Testis (tissue), 2 donors: ENCODE measurements at regions not wholly inside any gene's neighbourhood (a gene's known extent, or its start where the extent isn't known, plus 50 kb on each side); places are given as distances from the start of the nearest gene placed in this dataset.

Experiments used
- CTCF ChIP-seq, 3 experiments: fragments of 450-650 bp in 2 of 3; fragments of 200-600 bp in 1 of 3; sonication (generic) in 1 of 3; IDR thresholded peaks; one replicate each; pipeline ENCODE4 v1.5.1; 2016 to 2019; ENCODE audit warnings: antibody characterized with exemption in 3 of 3, mild to moderate bottlenecking in 2 of 3, moderate library complexity in 1 of 3
- POLR2A ChIP-seq: fragments of 450-650 bp; IDR thresholded peaks from one replicate; pipeline ENCODE4 v1.6.1; 2017; ENCODE audit warnings: antibody characterized with exemption, mild to moderate bottlenecking, moderate library complexity

GRCh38 chr4:161097821-161098220 is 1066.0 kb downstream of the FSTL5 start:
- TF ChIP-seq CTCF (IDR thresholded peaks at IDR 0.05) (no peak), POLR2A (no peak)
